ENCODE measurements at regions not wholly inside any gene's neighbourhood (a gene's known extent, or its start where the extent isn't known, plus 50 kb on each side); places are given as distances from the start of the nearest gene placed in this dataset.
A peak's percentile ranks its signal among the peaks of the same experiment; 100 is the strongest.

- no peak overlapping the region for H3K27ac Mint-ChIP-seq
- no peak overlapping the region for H3K4me3 Mint-ChIP-seq
- ChIA-PET POLR2A (ENCODE audit: partially characterized antibody) (no interaction called here), CTCF (ENCODE audit: partially characterized antibody) (no interaction called here)
- no peaks in the 10 kb centered on the region for H3K27me3 Mint-ChIP-seq
- Histone ChIP-seq H3K9me3 (ENCODE audit: control insufficient read depth in 1 of 2, low read length in 2 of 2) (no peaks in the 10 kb centered on the region), H3K4me1 (ENCODE audit: insufficient read depth, low read length) (no peaks in the 10 kb centered on the region), H3K27me3 (ENCODE audit: insufficient read depth, low read length) (no peaks in the 10 kb centered on the region), H3K4me3 (ENCODE audit: low read length in 2 of 2) (no peak overlapping the region), H3K36me3 (ENCODE audit: insufficient read depth, low read length) (no peaks in the 10 kb centered on the region), H3K27ac (ENCODE audit: low read depth, low read length) (no peak overlapping the region)
- H3K36me3 Mint-ChIP-seq = no peaks in the 10 kb centered on the region
- DNase-seq = no peak
- H3K9me3 Mint-ChIP-seq = peaks cover 0 to 11% (median 3%) of the 10 kb centered on the region in 8 donors
- no peaks in the 10 kb centered on the region for H3K4me1 Mint-ChIP-seq
- intact Hi-C loops (cut with micrococcal nuclease) = no loop called here
These were observed 1316.1 kb downstream of the SUCLG1 start for GRCh38 chr2:83142934-83143333.

- Histone ChIP-seq H3K9me3 (ENCODE audit: control insufficient read depth in 1 of 2, low read length in 2 of 2) (no peaks in the 10 kb centered on the region), H3K4me3 (ENCODE audit: low read length in 2 of 2) (no peak overlapping the region), H3K27me3 (ENCODE audit: insufficient read depth, low read length) (no peaks in the 10 kb centered on the region), H3K4me1 (ENCODE audit: insufficient read depth, low read length) (no peaks in the 10 kb centered on the region), H3K27ac (ENCODE audit: low read depth, low read length) (no peak overlapping the region), H3K36me3 (ENCODE audit: insufficient read depth, low read length) (no peaks in the 10 kb centered on the region)
- no peak for DNase-seq
- Mint-ChIP-seq H3K27ac (no peak overlapping the region), H3K36me3 (no peaks in the 10 kb centered on the region), H3K4me1 (no peaks in the 10 kb centered on the region), H3K27me3 (no peaks in the 10 kb centered on the region), H3K4me3 (no peak overlapping the region), H3K9me3 (peaks cover 0 to 9% (median 0%) of the 10 kb centered on the region in 8 donors)
- ChIA-PET POLR2A (ENCODE audit: partially characterized antibody) (no interaction called here), CTCF (ENCODE audit: partially characterized antibody) (no interaction called here)
- intact Hi-C loops (cut with micrococcal nuclease) = no loop called here
These were observed 1343.5 kb downstream of the SUCLG1 start for GRCh38 chr2:83115606-83116005.

- no peak overlapping the region for H3K27ac Mint-ChIP-seq
- no peak overlapping the region for H3K4me3 Mint-ChIP-seq
These were observed 1343.9 kb downstream of the SUCLG1 start for GRCh38 chr2:83115155-83115554.

GRCh38 chr2:83113953-83114352 is 1345.1 kb downstream of the SUCLG1 start:
- no peaks in the 10 kb centered on the region for H3K9me3 ChIP-seq (ENCODE audit: control insufficient read depth in 1 of 2, low read length in 2 of 2)
- ChIA-PET POLR2A (ENCODE audit: partially characterized antibody) (no interaction called here), CTCF (ENCODE audit: partially characterized antibody) (no interaction called here)
- no peak overlapping the region for H3K27ac ChIP-seq (ENCODE audit: low read depth, low read length)
- Mint-ChIP-seq H3K4me1 (no peaks in the 10 kb centered on the region), H3K9me3 (peaks cover 0 to 13% (median 7%) of the 10 kb centered on the region in 8 donors), H3K27ac (no peak overlapping the region), H3K36me3 (no peaks in the 10 kb centered on the region), H3K4me3 (no peak overlapping the region), H3K27me3 (no peaks in the 10 kb centered on the region)
- H3K27me3 ChIP-seq (ENCODE audit: insufficient read depth, low read length) = no peaks in the 10 kb centered on the region
- DNase-seq = no peak
- intact Hi-C loops (cut with micrococcal nuclease) = no loop called here
- H3K4me3 ChIP-seq (ENCODE audit: low read length in 2 of 2) = no peak overlapping the region
- no peaks in the 10 kb centered on the region for H3K4me1 ChIP-seq (ENCODE audit: insufficient read depth, low read length)
- H3K36me3 ChIP-seq (ENCODE audit: insufficient read depth, low read length) = no peaks in the 10 kb centered on the region

More at GRCh38 chr2:83115155-83115554, 1343.9 kb downstream of the SUCLG1 start:
- DNase-seq = no peak
- CTCF ChIA-PET (ENCODE audit: partially characterized antibody) = no interaction called here
- Histone ChIP-seq H3K27me3 (ENCODE audit: insufficient read depth, low read length) (no peaks in the 10 kb centered on the region), H3K27ac (ENCODE audit: low read depth, low read length) (no peak overlapping the region), H3K4me3 (ENCODE audit: low read length in 2 of 2) (no peak overlapping the region), H3K36me3 (ENCODE audit: insufficient read depth, low read length) (no peaks in the 10 kb centered on the region), H3K9me3 (ENCODE audit: control insufficient read depth in 1 of 2, low read length in 2 of 2) (no peaks in the 10 kb centered on the region), H3K4me1 (ENCODE audit: insufficient read depth, low read length) (no peaks in the 10 kb centered on the region)
- intact Hi-C loops (cut with micrococcal nuclease) = no loop called here
- POLR2A ChIA-PET (ENCODE audit: partially characterized antibody) = no interaction called here
- no peaks in the 10 kb centered on the region for H3K36me3 Mint-ChIP-seq
- H3K9me3 Mint-ChIP-seq = peaks cover 0 to 9% (median 3%) of the 10 kb centered on the region in 8 donors
- no peaks in the 10 kb centered on the region for H3K27me3 Mint-ChIP-seq
- no peaks in the 10 kb centered on the region for H3K4me1 Mint-ChIP-seq

- CTCF ChIA-PET (ENCODE audit: partially characterized antibody) = no interaction called here
- Histone ChIP-seq H3K4me1 (ENCODE audit: insufficient read depth, low read length) (no peaks in the 10 kb centered on the region), H3K27ac (ENCODE audit: low read depth, low read length) (no peak overlapping the region), H3K27me3 (ENCODE audit: insufficient read depth, low read length) (no peaks in the 10 kb centered on the region), H3K9me3 (ENCODE audit: control insufficient read depth in 1 of 2, low read length in 2 of 2) (no peaks in the 10 kb centered on the region), H3K36me3 (ENCODE audit: insufficient read depth, low read length) (no peaks in the 10 kb centered on the region), H3K4me3 (ENCODE audit: low read length in 2 of 2) (no peak overlapping the region)
- POLR2A ChIA-PET (ENCODE audit: partially characterized antibody) = no interaction called here
- H3K9me3 Mint-ChIP-seq = peaks cover 0 to 16% (median 7%) of the 10 kb centered on the region in 8 donors
- no peaks in the 10 kb centered on the region for H3K27me3 Mint-ChIP-seq
- DNase-seq = no peak
- no peaks in the 10 kb centered on the region for H3K4me1 Mint-ChIP-seq
- H3K4me3 Mint-ChIP-seq = no peak overlapping the region
- H3K36me3 Mint-ChIP-seq = no peaks in the 10 kb centered on the region
- intact Hi-C loops (cut with micrococcal nuclease) = no loop called here
- H3K27ac Mint-ChIP-seq = no peak overlapping the region
These were observed 1346.2 kb downstream of the SUCLG1 start for GRCh38 chr2:83112858-83113257.

- no peak overlapping the region for H3K4me3 ChIP-seq (ENCODE audit: low read length in 2 of 2)
- CTCF ChIA-PET (ENCODE audit: partially characterized antibody) = no interaction called here
- Mint-ChIP-seq H3K36me3 (no peaks in the 10 kb centered on the region), H3K9me3 (peaks cover 0 to 18% (median 11%) of the 10 kb centered on the region in 8 donors), H3K4me1 (no peaks in the 10 kb centered on the region), H3K27me3 (no peaks in the 10 kb centered on the region), H3K4me3 (peak overlapping the region in 1 of 8 donors; percentile 24), H3K27ac (no peak overlapping the region)
- H3K27ac ChIP-seq (ENCODE audit: low read depth, low read length) = no peak overlapping the region
- H3K4me1 ChIP-seq (ENCODE audit: insufficient read depth, low read length) = no peaks in the 10 kb centered on the region
- no peaks in the 10 kb centered on the region for H3K27me3 ChIP-seq (ENCODE audit: insufficient read depth, low read length)
- H3K36me3 ChIP-seq (ENCODE audit: insufficient read depth, low read length) = no peaks in the 10 kb centered on the region
- H3K9me3 ChIP-seq (ENCODE audit: control insufficient read depth in 1 of 2, low read length in 2 of 2) = no peaks in the 10 kb centered on the region
- intact Hi-C loops (cut with micrococcal nuclease) = no loop called here
- no peak for DNase-seq
- POLR2A ChIA-PET (ENCODE audit: partially characterized antibody) = no interaction called here
These were observed 1349.8 kb downstream of the SUCLG1 start for GRCh38 chr2:83109284-83109683.

GRCh38 chr2:83106853-83107252 is 1352.2 kb downstream of the SUCLG1 start:
- H3K27ac ChIP-seq (ENCODE audit: low read depth, low read length) = no peak overlapping the region
- no peaks in the 10 kb centered on the region for H3K36me3 ChIP-seq (ENCODE audit: insufficient read depth, low read length)
- H3K4me1 ChIP-seq (ENCODE audit: insufficient read depth, low read length) = no peaks in the 10 kb centered on the region
- H3K4me3 Mint-ChIP-seq = no peak overlapping the region
- intact Hi-C loops (cut with micrococcal nuclease) = no loop called here
- H3K27ac Mint-ChIP-seq = no peak overlapping the region
- no peak overlapping the region for H3K4me3 ChIP-seq (ENCODE audit: low read length in 2 of 2)
- H3K9me3 Mint-ChIP-seq = peaks cover 0 to 12% (median 9%) of the 10 kb centered on the region in 8 donors
- H3K27me3 Mint-ChIP-seq = no peaks in the 10 kb centered on the region
- no peaks in the 10 kb centered on the region for H3K36me3 Mint-ChIP-seq
- no peak for DNase-seq
- ChIA-PET CTCF (ENCODE audit: partially characterized antibody) (no interaction called here), POLR2A (ENCODE audit: partially characterized antibody) (no interaction called here)
- no peaks in the 10 kb centered on the region for H3K9me3 ChIP-seq (ENCODE audit: control insufficient read depth in 1 of 2, low read length in 2 of 2)
- no peaks in the 10 kb centered on the region for H3K27me3 ChIP-seq (ENCODE audit: insufficient read depth, low read length)
- H3K4me1 Mint-ChIP-seq = no peaks in the 10 kb centered on the region

GRCh38 chr2:83104202-83104601 is 1354.9 kb downstream of the SUCLG1 start:
- no peaks in the 10 kb centered on the region for H3K27me3 Mint-ChIP-seq

More at GRCh38 chr2:83104202-83104601, 1354.9 kb downstream of the SUCLG1 start:
- no peaks in the 10 kb centered on the region for H3K4me1 ChIP-seq (ENCODE audit: insufficient read depth, low read length)
- CTCF ChIA-PET (ENCODE audit: partially characterized antibody) = no interaction called here
- Mint-ChIP-seq H3K4me3 (no peak overlapping the region), H3K36me3 (no peaks in the 10 kb centered on the region), H3K9me3 (peaks cover 0 to 15% (median 8%) of the 10 kb centered on the region in 8 donors), H3K27ac (no peak overlapping the region), H3K4me1 (no peaks in the 10 kb centered on the region)
- no peak for DNase-seq
- no peaks in the 10 kb centered on the region for H3K36me3 ChIP-seq (ENCODE audit: insufficient read depth, low read length)
- no peak overlapping the region for H3K4me3 ChIP-seq (ENCODE audit: low read length in 2 of 2)
- H3K9me3 ChIP-seq (ENCODE audit: control insufficient read depth in 1 of 2, low read length in 2 of 2) = no peaks in the 10 kb centered on the region
- no peak overlapping the region for H3K27ac ChIP-seq (ENCODE audit: low read depth, low read length)
- intact Hi-C loops (cut with micrococcal nuclease) = no loop called here
- POLR2A ChIA-PET (ENCODE audit: partially characterized antibody) = no interaction called here
- no peaks in the 10 kb centered on the region for H3K27me3 ChIP-seq (ENCODE audit: insufficient read depth, low read length)

All from CD4-positive, alpha-beta memory T cell (primary cell).